ENCODE measurements at regions not wholly inside any gene's neighbourhood (a gene's known extent, or its start where the extent isn't known, plus 50 kb on each side); places are given as distances from the start of the nearest gene placed in this dataset.

DNA sequence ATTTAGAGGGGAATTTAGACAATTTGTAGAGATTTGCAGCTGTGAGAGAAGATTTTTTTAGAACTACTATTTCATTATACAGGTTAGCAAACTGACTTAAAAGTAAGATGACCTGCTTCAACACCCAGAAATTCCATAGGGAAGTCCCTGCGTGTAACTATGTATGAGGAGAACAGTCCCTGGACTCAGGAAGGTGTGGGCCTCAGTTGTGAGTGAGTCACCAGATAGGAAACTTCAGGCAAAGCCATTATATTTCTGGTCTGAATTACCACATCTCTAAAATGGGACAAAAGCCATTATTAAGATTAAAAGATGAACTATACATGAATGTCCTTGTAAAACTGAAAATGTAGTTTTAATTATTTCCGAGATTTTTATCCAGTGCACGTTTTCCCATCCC, 488.3 kb upstream of the GOLIM4 start:
- no peaks in the 10 kb centered on the region for H3K9me2 ChIP-seq (ENCODE audit: insufficient read depth, low read length)
- H3K36me3 ChIP-seq (ENCODE audit: insufficient read depth, low read length) = no peaks in the 10 kb centered on the region
- H3F3A ChIP-seq (ENCODE audit: insufficient read depth, low read length, poor library complexity, severe bottlenecking) = no peaks in the 10 kb centered on the region
- no peak overlapping the region for H3K27ac ChIP-seq (ENCODE audit: low read length)
- H3K4me2 ChIP-seq (ENCODE audit: low read length) = no peak overlapping the region
- H4K20me1 ChIP-seq (ENCODE audit: insufficient read depth) = no peaks in the 10 kb centered on the region
- no peaks in the 10 kb centered on the region for H3K27me3 ChIP-seq (ENCODE audit: insufficient read depth, low read depth, low read length)
- no peak overlapping the region for H3K9ac ChIP-seq (ENCODE audit: low read length)
- no peaks in the 10 kb centered on the region for H3K9me3 ChIP-seq (ENCODE audit: low read length)
- no peak overlapping the region for H3K4me3 ChIP-seq (ENCODE audit: low read length)
- no peak overlapping the region for H2AFZ ChIP-seq (ENCODE audit: low read depth, low read length)
- TF ChIP-seq RAD21 (conservative IDR thresholded peaks at IDR 0.05) (no peak), SMC3 (conservative IDR thresholded peaks at IDR 0.05; ENCODE audit: poor library complexity) (no peak), MXI1 (conservative IDR thresholded peaks at IDR 0.05; ENCODE audit: poor library complexity, severe bottlenecking) (no peak), REST (IDR thresholded peaks at IDR 0.05; ENCODE audit: borderline replicate concordance) (no peak), CTCF (IDR thresholded peaks at IDR 0.05; ENCODE audit: poor library complexity, severe bottlenecking) (no peak), POLR2AphosphoS5 (IDR thresholded peaks at IDR 0.05) (no peak), EP300 (conservative IDR thresholded peaks at IDR 0.05; ENCODE audit: poor library complexity, severe bottlenecking) (no peak)
- no peaks in the 10 kb centered on the region for H3K79me2 ChIP-seq (replicated peaks; ENCODE audit: insufficient read depth, low read length)

- Histone ChIP-seq H3K27me3 (ENCODE audit: insufficient read depth, low read depth, low read length) (no peaks in the 10 kb centered on the region), H3K4me2 (ENCODE audit: low read length) (no peak overlapping the region), H2AFZ (ENCODE audit: low read depth, low read length) (no peak overlapping the region), H3K9me3 (ENCODE audit: low read length) (no peaks in the 10 kb centered on the region), H3K27ac (ENCODE audit: low read length) (no peak overlapping the region), H3F3A (ENCODE audit: insufficient read depth, low read length, poor library complexity, severe bottlenecking) (no peaks in the 10 kb centered on the region), H4K20me1 (ENCODE audit: insufficient read depth) (no peaks in the 10 kb centered on the region), H3K4me3 (ENCODE audit: low read length) (no peak overlapping the region), H3K9me2 (ENCODE audit: insufficient read depth, low read length) (no peaks in the 10 kb centered on the region), H3K79me2 (replicated peaks; ENCODE audit: insufficient read depth, low read length) (no peaks in the 10 kb centered on the region), H3K36me3 (ENCODE audit: insufficient read depth, low read length) (no peaks in the 10 kb centered on the region), H3K9ac (ENCODE audit: low read length) (no peak overlapping the region)
- TF ChIP-seq REST (IDR thresholded peaks at IDR 0.05; ENCODE audit: borderline replicate concordance) = no peak
- TF ChIP-seq TAF1 (IDR thresholded peaks at IDR 0.05; ENCODE audit: low read depth) = no peak
- no peak for TF ChIP-seq MXI1 (conservative IDR thresholded peaks at IDR 0.05; ENCODE audit: poor library complexity, severe bottlenecking)
- no peak for TF ChIP-seq EP300 (conservative IDR thresholded peaks at IDR 0.05; ENCODE audit: poor library complexity, severe bottlenecking)
- TF ChIP-seq SMC3 (conservative IDR thresholded peaks at IDR 0.05; ENCODE audit: poor library complexity) = no peak
- TF ChIP-seq POLR2AphosphoS5 (IDR thresholded peaks at IDR 0.05) = no peak
- TF ChIP-seq RAD21 (conservative IDR thresholded peaks at IDR 0.05) = no peak
- TF ChIP-seq CTCF (IDR thresholded peaks at IDR 0.05; ENCODE audit: poor library complexity, severe bottlenecking) = no peak
- TF ChIP-seq EZH2 (IDR thresholded peaks at IDR 0.05; ENCODE audit: borderline replicate concordance, insufficient read depth, low read length, poor library complexity, severe bottlenecking) = no peak
Measured at GRCh38 chr3:168582503-168582902, 486.8 kb upstream of the GOLIM4 start.
